IMR-90 (cell line): ENCODE measurements at regions not wholly inside any gene's neighbourhood (a gene's known extent, or its start where the extent isn't known, plus 50 kb on each side); places are given as distances from the start of the nearest gene placed in this dataset.

ENCODE experiments used
- ATAC-seq: fragments of 200-7000 bp; cut with Tn5 transposase; 2 replicates; pipeline ENCODE4 v1.9.1; 2020; ENCODE audit warnings: low read depth, mild to moderate bottlenecking, moderate library complexity
- BruUV-seq: library from RNA; stranded (reverse); fragments of 400-500 nt; replicated peaks from 2 replicates; lab custom pipeline; 2021; lab: Mats Ljungman, UMichigan
- CTCF ChIA-PET: fragments of 300-600 bp; formaldehyde crosslinking; extraction: SDS; loops from one replicate; lab custom pipeline; 2021; ENCODE audit warnings: antibody characterized with exemption; lab: Yijun Ruan, JAX
- POLR2A ChIA-PET: fragments of 300-600 bp; sonication (Branson Sonifier 250); formaldehyde crosslinking; loops from one replicate; lab custom pipeline; 2022; ENCODE audit warnings: antibody characterized with exemption; ENCODE audit not compliant: unreplicated experiment; lab: Charles Lee
- DNase-seq: peaks from one replicate; pipeline ENCODE4 v3.0.0; 2013
- H2AFZ ChIP-seq: replicated peaks from 2 replicates; pipeline ENCODE3; 2013; ENCODE audit warnings: low read length, mild to moderate bottlenecking; ENCODE audit not compliant: poor library complexity
- H2AK5ac ChIP-seq: 2 replicates; pipeline ENCODE4 v1.6.1; 2013; ENCODE audit warnings: low read depth, low read length, inconsistent platforms
- H2AK9ac ChIP-seq: replicated peaks from 2 replicates; pipeline ENCODE3; 2013; ENCODE audit warnings: mild to moderate bottlenecking, low read depth, low read length, moderate library complexity; ENCODE audit not compliant: poor library complexity
- H2BK120ac ChIP-seq: 2 replicates; pipeline ENCODE4 v1.6.1; 2013; ENCODE audit warnings: low read depth, low read length, inconsistent platforms
- H2BK15ac ChIP-seq: 3 replicates; pipeline ENCODE4 v1.6.1; 2013; ENCODE audit warnings: low read depth, low read length, inconsistent platforms
- H2BK20ac ChIP-seq: 2 replicates; pipeline ENCODE4 v1.6.1; 2013; ENCODE audit warnings: low read depth, mild to moderate bottlenecking, inconsistent platforms, low read length, moderate library complexity
- H2BK5ac ChIP-seq: 2 replicates; pipeline ENCODE4 v1.6.1; 2013; ENCODE audit warnings: mild to moderate bottlenecking, low read depth, low read length, inconsistent platforms; ENCODE audit not compliant: poor library complexity, severe bottlenecking
- H3K14ac ChIP-seq: replicated peaks from 2 replicates; pipeline ENCODE4 v1.6.1; 2013; ENCODE audit warnings: low read depth, low read length, inconsistent platforms
- H3K18ac ChIP-seq: 2 replicates; pipeline ENCODE4 v1.6.1; 2013; ENCODE audit warnings: low read depth, low read length, control low read depth
- H3K23ac ChIP-seq: 2 replicates; pipeline ENCODE4 v1.6.1; 2013; ENCODE audit warnings: low read depth, low read length, inconsistent platforms
- H3K27ac ChIP-seq: 2 replicates; pipeline ENCODE4 v1.5.1; 2013; ENCODE audit warnings: mild to moderate bottlenecking, control low read depth, low read length; ENCODE audit not compliant: insufficient read depth
- H3K27me3 ChIP-seq: 2 replicates; pipeline ENCODE4 v1.6.1; 2013; ENCODE audit warnings: low read length; ENCODE audit not compliant: control insufficient read depth, insufficient read depth
- H3K36me3 ChIP-seq: 2 replicates; pipeline ENCODE4 v1.6.1; 2013; ENCODE audit warnings: low read length, mixed read lengths; ENCODE audit not compliant: control insufficient read depth, insufficient read depth
- H3K4ac ChIP-seq: 2 replicates; pipeline ENCODE4 v1.6.1; 2013; ENCODE audit warnings: low read depth, low read length, inconsistent platforms
- H3K4me1 ChIP-seq: 2 replicates; pipeline ENCODE4 v1.6.1; 2013; ENCODE audit warnings: low read length, mixed read lengths; ENCODE audit not compliant: control insufficient read depth, insufficient read depth
- H3K4me2 ChIP-seq: 2 replicates; pipeline ENCODE4 v1.6.1; 2013; ENCODE audit warnings: low read depth, mild to moderate bottlenecking, control low read depth, low read length, moderate library complexity
- H3K4me3 ChIP-seq: 2 replicates; pipeline ENCODE4 v1.5.1; 2013; ENCODE audit warnings: low read depth, mild to moderate bottlenecking, control low read depth, low read length, moderate library complexity; ENCODE audit not compliant: insufficient read depth
- H3K56ac ChIP-seq: 2 replicates; pipeline ENCODE4 v1.6.1; 2013; ENCODE audit warnings: low read length, inconsistent platforms; ENCODE audit not compliant: insufficient read depth; ENCODE audit errors: extremely low read depth
- H3K79me1 ChIP-seq, 2 experiments: 2 replicates each; pipeline ENCODE4 v1.6.1; 2013; ENCODE audit warnings: low read length in 2 of 2, inconsistent platforms in 1 of 2, low read depth in 1 of 2
- H3K9ac ChIP-seq: 2 replicates; pipeline ENCODE4 v1.6.1; 2013; ENCODE audit warnings: low read depth, low read length, control low read depth
- H3K9me1 ChIP-seq: 2 replicates; pipeline ENCODE4 v1.6.1; 2013; ENCODE audit warnings: low read length, inconsistent platforms; ENCODE audit not compliant: insufficient read depth
- H3K9me3 ChIP-seq: 2 replicates; pipeline ENCODE4 v1.6.1; 2013; ENCODE audit warnings: low read length; ENCODE audit not compliant: control insufficient read depth, insufficient read depth
- H4K20me1 ChIP-seq: 2 replicates; pipeline ENCODE4 v1.6.1; 2013; ENCODE audit warnings: low read length, inconsistent platforms; ENCODE audit not compliant: insufficient read depth
- H4K5ac ChIP-seq: 2 replicates; pipeline ENCODE4 v1.6.1; 2013; ENCODE audit warnings: mild to moderate bottlenecking, low read depth, low read length, control low read depth
- H4K8ac ChIP-seq, 2 experiments: 2 replicates each; pipeline ENCODE4 v1.6.1; 2013; ENCODE audit warnings: low read depth in 2 of 2, low read length in 2 of 2, control low read depth in 1 of 2, inconsistent platforms in 1 of 2
- H4K91ac ChIP-seq: 2 replicates; pipeline ENCODE4 v1.6.1; 2013; ENCODE audit warnings: low read depth, low read length, inconsistent platforms; ENCODE audit not compliant: insufficient read depth
- CEBPB ChIP-seq: IDR thresholded peaks from 2 replicates; pipeline ENCODE4 v1.6.1; 2012; ENCODE audit warnings: low read depth, low read length, improper control_type of control experiment
- FOS ChIP-seq: fragments of 150-350 bp; IDR thresholded peaks from 2 replicates; pipeline ENCODE4 v1.6.1; 2016; ENCODE audit warnings: low read depth, low read length
- MAFK ChIP-seq: IDR thresholded peaks from 2 replicates; pipeline ENCODE4 v1.6.1; 2012; ENCODE audit warnings: low read depth, low read length, improper control_type of control experiment
- MAZ ChIP-seq: IDR thresholded peaks from 2 replicates; pipeline ENCODE4 v1.6.1; 2012; ENCODE audit warnings: low read depth, mild to moderate bottlenecking, low read length, improper control_type of control experiment, moderate library complexity, borderline replicate concordance
- MXI1 ChIP-seq: IDR thresholded peaks from 2 replicates; pipeline ENCODE4 v1.6.1; 2012; ENCODE audit warnings: low read depth, mild to moderate bottlenecking, low read length, moderate library complexity, borderline replicate concordance
- RFX5 ChIP-seq: IDR thresholded peaks from 2 replicates; pipeline ENCODE4 v1.8.0; 2012; ENCODE audit warnings: low read depth, mild to moderate bottlenecking, low read length, moderate library complexity
- SMC3 ChIP-seq: fragments of 150-350 bp; IDR thresholded peaks from 2 replicates; pipeline ENCODE4 v1.6.1; 2016; ENCODE audit warnings: low read depth, mild to moderate bottlenecking, antibody characterized with exemption, low read length, moderate library complexity
- WGBS, 2 experiments: methylation state at CpG; one replicate each; pipeline versions ENCODE4 v1.1.5 to v1.1.7; 2013; ENCODE audit warnings: missing lambda C conversion rate in 2 of 2; ENCODE audit not compliant: insufficient read length in 1 of 2; ENCODE audit errors: extremely low coverage in 2 of 2; 5-methylcytosine and 5-hydroxymethylcytosine counted together
- dilution Hi-C: fragments of 300-500 bp; cut with HindIII; formaldehyde crosslinking; loops from one replicate; pipeline ENCODE4 v1.14.3; 2018; ENCODE audit warnings: low sequenced_read_pairs; ENCODE audit not compliant: unreplicated experiment
- in situ Hi-C: fragments of 300-500 bp; cut with MboI; formaldehyde crosslinking; loops from 3 replicates; pipeline ENCODE4 v1.14.3; 2019; ENCODE audit warnings: low sequenced_read_pairs, inconsistent platforms, mixed read lengths
- intact Hi-C: fragments of 100-400 bp; cut with micrococcal nuclease; formaldehyde crosslinking; loops from 2 replicates; pipeline ENCODE4 v1.10.0; 2022
- TF ChIP-seq, protein P1 (sequence below): fragments of 150-350 bp; IDR thresholded peaks from 2 replicates; pipeline ENCODE4 v1.6.1; 2017; ENCODE audit warnings: mild to moderate bottlenecking, antibody characterized with exemption, low read length, low read depth
- TF ChIP-seq, protein P2 (sequence below): conservative IDR thresholded peaks from 2 replicates; pipeline ENCODE4 v1.5.1; 2012; ENCODE audit warnings: mild to moderate bottlenecking, low read depth, low read length, improper control_type of control experiment

DNA sequence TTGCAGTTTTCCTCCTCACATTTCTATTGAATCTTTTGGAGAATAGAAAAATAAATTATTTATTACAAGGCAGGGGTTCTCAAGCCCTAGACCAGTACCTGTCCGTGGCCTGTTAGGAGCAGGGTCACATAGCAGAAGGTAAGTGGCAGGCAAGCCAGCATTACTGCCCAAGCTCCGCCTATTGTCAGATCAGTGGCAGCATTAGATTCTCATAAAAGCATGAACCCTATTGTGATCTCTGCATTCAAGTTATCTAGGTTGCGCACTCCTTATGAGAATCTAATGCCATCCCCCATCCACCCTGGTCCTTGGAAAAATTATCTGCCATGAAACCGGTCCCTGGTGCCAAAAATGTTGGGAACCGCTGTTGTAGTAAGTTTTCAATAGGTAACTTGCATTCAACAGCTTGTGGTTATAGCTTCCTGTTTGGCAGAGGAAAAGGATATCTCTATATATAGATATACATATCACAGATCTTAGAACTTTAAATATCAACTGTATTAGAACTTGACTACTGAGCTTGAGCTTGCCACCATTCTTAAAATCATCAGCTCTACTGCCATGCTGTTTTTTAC, 165.1 kb downstream of the AHR start:
- intact Hi-C loops: no loop called here
- in situ Hi-C loops: no loop called here
- ChIA-PET POLR2A (no interaction called here), CTCF (interaction anchor here (1.1 kb wide), 1 partner anchor 27 kb away, joined by 3 read pairs; no protein-coding TSS in a partner anchor)
- Histone ChIP-seq H3K4me2 (no peak overlapping the region), H3K4me3 (no peak overlapping the region), H2BK120ac (no peak overlapping the region), H2BK5ac (no peak overlapping the region), H2AFZ (no peak overlapping the region), H3K27ac (no peak overlapping the region), H2AK9ac (no peak overlapping the region), H4K91ac (no peak overlapping the region), H3K18ac (no peak overlapping the region), H4K20me1 (no peaks in the 10 kb centered on the region), H4K5ac (no peak overlapping the region), H3K27me3 (no peaks in the 10 kb centered on the region), H3K9me1 (no peaks in the 10 kb centered on the region), H3K9ac (no peak overlapping the region), H3K56ac (no peak overlapping the region), H3K79me1 (no peaks in the 10 kb centered on the region), H2BK20ac (no peak overlapping the region), H2BK15ac (no peak overlapping the region), H3K36me3 (no peaks in the 10 kb centered on the region), H2AK5ac (no peak overlapping the region), H3K4ac (no peak overlapping the region), H3K23ac (no peak overlapping the region), H3K4me1 (no peaks in the 10 kb centered on the region), H4K8ac (no peak overlapping the region), H3K14ac (no peak overlapping the region), H3K9me3 (no peaks in the 10 kb centered on the region; the same call in 1 of the 2 replicates)
- WGBS, 2 experiments: 88% methylated on average over 1 of the region's 5 CpGs; no CpG with 5 or more reads in 1 of the 2 experiments
- BruUV-seq: no TSS peak
- DNase-seq: no peak
- no peak for ATAC-seq
- no peak for TF ChIP-seq RFX5
- TF ChIP-seq, protein P1, sequence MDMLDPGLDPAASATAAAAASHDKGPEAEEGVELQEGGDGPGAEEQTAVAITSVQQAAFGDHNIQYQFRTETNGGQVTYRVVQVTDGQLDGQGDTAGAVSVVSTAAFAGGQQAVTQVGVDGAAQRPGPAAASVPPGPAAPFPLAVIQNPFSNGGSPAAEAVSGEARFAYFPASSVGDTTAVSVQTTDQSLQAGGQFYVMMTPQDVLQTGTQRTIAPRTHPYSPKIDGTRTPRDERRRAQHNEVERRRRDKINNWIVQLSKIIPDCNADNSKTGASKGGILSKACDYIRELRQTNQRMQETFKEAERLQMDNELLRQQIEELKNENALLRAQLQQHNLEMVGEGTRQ: no peak
- TF ChIP-seq, protein P2, sequence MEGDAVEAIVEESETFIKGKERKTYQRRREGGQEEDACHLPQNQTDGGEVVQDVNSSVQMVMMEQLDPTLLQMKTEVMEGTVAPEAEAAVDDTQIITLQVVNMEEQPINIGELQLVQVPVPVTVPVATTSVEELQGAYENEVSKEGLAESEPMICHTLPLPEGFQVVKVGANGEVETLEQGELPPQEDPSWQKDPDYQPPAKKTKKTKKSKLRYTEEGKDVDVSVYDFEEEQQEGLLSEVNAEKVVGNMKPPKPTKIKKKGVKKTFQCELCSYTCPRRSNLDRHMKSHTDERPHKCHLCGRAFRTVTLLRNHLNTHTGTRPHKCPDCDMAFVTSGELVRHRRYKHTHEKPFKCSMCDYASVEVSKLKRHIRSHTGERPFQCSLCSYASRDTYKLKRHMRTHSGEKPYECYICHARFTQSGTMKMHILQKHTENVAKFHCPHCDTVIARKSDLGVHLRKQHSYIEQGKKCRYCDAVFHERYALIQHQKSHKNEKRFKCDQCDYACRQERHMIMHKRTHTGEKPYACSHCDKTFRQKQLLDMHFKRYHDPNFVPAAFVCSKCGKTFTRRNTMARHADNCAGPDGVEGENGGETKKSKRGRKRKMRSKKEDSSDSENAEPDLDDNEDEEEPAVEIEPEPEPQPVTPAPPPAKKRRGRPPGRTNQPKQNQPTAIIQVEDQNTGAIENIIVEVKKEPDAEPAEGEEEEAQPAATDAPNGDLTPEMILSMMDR: no peak
- TF ChIP-seq MXI1: no peak
- TF ChIP-seq CEBPB: no peak
- no peak for TF ChIP-seq FOS
- TF ChIP-seq SMC3: no peak
- TF ChIP-seq MAZ: no peak
- TF ChIP-seq MAFK: no peak
- dilution Hi-C loops: no loop called here
